RWPE2 (cell line): ENCODE measurements at regions not wholly inside any gene's neighbourhood (a gene's known extent, or its start where the extent isn't known, plus 50 kb on each side); places are given as distances from the start of the nearest gene placed in this dataset.

Experiments
- ATAC-seq: fragments of 200-7000 bp; cut with Tn5 transposase; 3 replicates; pipeline ENCODE4 v1.9.1; 2021; ENCODE audit warnings: low read depth
- DNase-seq: peaks from one replicate; pipeline ENCODE4 v3.0.0-alpha.2; 2020; ENCODE audit warnings: low spot score
- H3K27ac ChIP-seq: fragments of 450-650 bp; 2 replicates; pipeline ENCODE4 v1.5.1; 2017; ENCODE audit warnings: mild to moderate bottlenecking; ENCODE audit not compliant: poor library complexity, severe bottlenecking
- H3K27me3 ChIP-seq: fragments of 250-450 bp; sonication (Bioruptor Pico); 2 replicates; pipeline ENCODE4 v1.5.1; 2021; ENCODE audit warnings: mild to moderate bottlenecking, moderate library complexity; ENCODE audit not compliant: insufficient read depth, poor library complexity, severe bottlenecking
- H3K36me3 ChIP-seq: fragments of 250-450 bp; sonication (Bioruptor Pico); 2 replicates; pipeline ENCODE4 v1.5.1; 2020; ENCODE audit warnings: low read depth, mild to moderate bottlenecking, moderate library complexity
- H3K4me1 ChIP-seq: fragments of 250-450 bp; sonication (Bioruptor Pico); 2 replicates; pipeline ENCODE4 v1.5.1; 2021; ENCODE audit warnings: mild to moderate bottlenecking, moderate library complexity; ENCODE audit not compliant: insufficient read depth, poor library complexity, severe bottlenecking
- H3K4me3 ChIP-seq: fragments of 250-450 bp; sonication (Bioruptor Pico); 2 replicates; pipeline ENCODE4 v1.5.1; 2021; ENCODE audit warnings: mild to moderate bottlenecking, moderate library complexity; ENCODE audit not compliant: severe bottlenecking
- H3K9me3 ChIP-seq: fragments of 250-450 bp; sonication (Bioruptor Pico); 2 replicates; pipeline ENCODE4 v1.5.1; 2021; ENCODE audit warnings: mild to moderate bottlenecking, moderate library complexity; ENCODE audit not compliant: severe bottlenecking
- TF ChIP-seq, protein P1 (sequence below): fragments of 450-650 bp; IDR thresholded peaks from one replicate; pipeline ENCODE4 v1.5.1; 2017; ENCODE audit warnings: mild to moderate bottlenecking, moderate library complexity; ENCODE audit not compliant: poor library complexity, severe bottlenecking

DNA sequence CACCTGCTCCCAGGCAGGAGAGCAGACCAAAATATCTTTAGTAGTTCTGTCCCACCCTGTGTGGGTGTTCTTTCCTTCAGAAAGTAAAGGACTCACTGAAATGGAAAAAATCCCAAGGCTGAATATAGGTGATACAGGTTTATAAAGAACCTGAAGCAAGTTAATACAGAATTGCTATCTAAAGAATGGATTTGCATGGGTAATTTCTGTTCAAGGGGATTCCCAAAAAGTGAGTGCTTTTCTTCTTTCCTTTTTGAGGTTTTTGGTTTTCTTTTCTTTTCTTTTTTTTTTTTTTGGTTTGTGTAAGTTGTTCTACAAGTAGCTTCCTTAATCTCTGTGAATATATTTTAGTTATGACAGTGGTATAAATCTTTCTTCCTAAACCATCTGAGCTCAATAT lies 560.7 kb upstream of the BOD1L1 start:
- no peak for DNase-seq
- H3K27me3 ChIP-seq: no peaks in the 10 kb centered on the region
- H3K4me3 ChIP-seq: no peak overlapping the region
- no peaks in the 10 kb centered on the region for H3K9me3 ChIP-seq
- no peak for ATAC-seq
- no peak overlapping the region for H3K27ac ChIP-seq
- TF ChIP-seq, protein P1, sequence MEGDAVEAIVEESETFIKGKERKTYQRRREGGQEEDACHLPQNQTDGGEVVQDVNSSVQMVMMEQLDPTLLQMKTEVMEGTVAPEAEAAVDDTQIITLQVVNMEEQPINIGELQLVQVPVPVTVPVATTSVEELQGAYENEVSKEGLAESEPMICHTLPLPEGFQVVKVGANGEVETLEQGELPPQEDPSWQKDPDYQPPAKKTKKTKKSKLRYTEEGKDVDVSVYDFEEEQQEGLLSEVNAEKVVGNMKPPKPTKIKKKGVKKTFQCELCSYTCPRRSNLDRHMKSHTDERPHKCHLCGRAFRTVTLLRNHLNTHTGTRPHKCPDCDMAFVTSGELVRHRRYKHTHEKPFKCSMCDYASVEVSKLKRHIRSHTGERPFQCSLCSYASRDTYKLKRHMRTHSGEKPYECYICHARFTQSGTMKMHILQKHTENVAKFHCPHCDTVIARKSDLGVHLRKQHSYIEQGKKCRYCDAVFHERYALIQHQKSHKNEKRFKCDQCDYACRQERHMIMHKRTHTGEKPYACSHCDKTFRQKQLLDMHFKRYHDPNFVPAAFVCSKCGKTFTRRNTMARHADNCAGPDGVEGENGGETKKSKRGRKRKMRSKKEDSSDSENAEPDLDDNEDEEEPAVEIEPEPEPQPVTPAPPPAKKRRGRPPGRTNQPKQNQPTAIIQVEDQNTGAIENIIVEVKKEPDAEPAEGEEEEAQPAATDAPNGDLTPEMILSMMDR: no peak
- H3K36me3 ChIP-seq: no peaks in the 10 kb centered on the region
- no peaks in the 10 kb centered on the region for H3K4me1 ChIP-seq

DNA sequence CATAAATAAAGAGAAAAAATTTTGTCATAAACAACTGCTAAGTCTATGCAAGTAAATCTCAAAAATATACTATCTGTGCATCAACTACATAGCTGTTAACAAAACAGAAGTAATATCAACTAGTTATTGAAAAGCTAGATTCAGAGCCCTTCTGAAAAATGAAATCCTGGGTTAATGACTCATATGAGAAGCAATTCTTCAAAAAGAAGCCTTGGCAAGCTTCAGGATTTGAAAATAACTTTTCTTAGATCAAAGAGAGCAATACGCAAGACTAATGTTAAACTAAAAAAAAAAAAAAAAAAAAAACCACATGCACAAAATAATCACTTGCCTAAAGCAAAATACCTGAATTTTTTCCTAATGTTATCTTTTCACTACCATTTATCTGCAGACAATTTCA lies 566.1 kb upstream of the BOD1L1 start:
- TF ChIP-seq, protein P1: no peak
- Histone ChIP-seq H3K9me3 (no peaks in the 10 kb centered on the region), H3K27me3 (no peaks in the 10 kb centered on the region), H3K4me3 (no peak overlapping the region), H3K27ac (no peak overlapping the region), H3K4me1 (no peaks in the 10 kb centered on the region), H3K36me3 (no peaks in the 10 kb centered on the region)
- ATAC-seq (no peak), DNase-seq (no peak)

DNA sequence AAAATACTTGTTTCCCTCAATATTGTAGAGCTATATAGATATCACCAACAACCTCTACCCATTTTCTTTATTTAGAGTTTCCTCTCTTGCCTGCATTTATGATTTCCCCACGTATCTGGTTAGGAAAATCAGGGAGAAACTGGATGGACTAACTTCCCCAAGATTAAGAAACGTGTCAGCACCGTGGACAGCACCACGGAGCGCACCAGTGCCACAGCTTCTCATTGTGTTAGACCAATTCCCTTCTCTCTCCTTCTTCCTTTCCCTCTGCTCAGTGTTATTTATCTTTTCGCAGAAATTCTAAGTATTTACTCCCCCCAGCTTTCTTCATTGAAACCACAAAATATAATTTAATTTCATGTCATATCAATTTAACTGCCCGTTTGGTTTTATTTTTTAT lies 568.6 kb upstream of the BOD1L1 start:
- Histone ChIP-seq H3K27me3 (no peaks in the 10 kb centered on the region), H3K9me3 (no peaks in the 10 kb centered on the region), H3K36me3 (no peaks in the 10 kb centered on the region), H3K4me1 (no peaks in the 10 kb centered on the region), H3K4me3 (no peak overlapping the region), H3K27ac (no peak overlapping the region)
- ATAC-seq (peak; percentile 60; the same call in 2 of the 3 replicates), DNase-seq (no peak)
- TF ChIP-seq, protein P1: no peak

DNA sequence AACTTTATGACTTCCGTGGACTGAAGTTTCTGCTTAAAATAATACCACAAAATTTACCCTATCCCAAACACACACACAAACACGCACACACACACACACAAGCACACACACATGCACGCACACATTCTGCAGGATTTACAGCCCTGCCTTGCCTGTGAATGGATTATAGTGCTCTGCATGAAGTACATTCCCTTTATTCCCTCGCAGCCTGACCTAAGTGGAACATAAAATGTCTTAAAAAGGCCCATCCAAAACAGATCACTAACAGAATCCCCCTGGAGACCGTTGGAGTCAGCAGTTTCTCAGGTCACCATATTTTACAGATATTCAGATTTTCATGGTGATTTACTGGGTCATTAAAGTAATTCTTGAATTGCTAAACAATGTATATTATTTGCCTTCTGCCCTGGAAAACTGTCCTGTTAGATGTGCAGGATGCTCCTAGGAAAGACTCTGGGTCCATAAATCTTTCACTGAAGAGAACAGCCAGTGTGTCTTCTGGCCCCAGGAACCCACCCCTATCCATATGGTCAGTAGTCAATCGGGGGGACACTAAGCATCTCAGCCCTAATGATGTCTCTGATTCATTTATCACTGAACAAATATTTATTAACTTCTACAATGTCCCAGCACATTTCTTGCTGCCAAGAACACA lies 587.7 kb upstream of the BOD1L1 start:
- Histone ChIP-seq H3K9me3 (no peaks in the 10 kb centered on the region), H3K4me1 (no peaks in the 10 kb centered on the region), H3K27ac (no peak overlapping the region), H3K27me3 (no peaks in the 10 kb centered on the region), H3K4me3 (no peak overlapping the region), H3K36me3 (no peaks in the 10 kb centered on the region)
- no peak for DNase-seq
- TF ChIP-seq, protein P1: no peak
- ATAC-seq: no peak

DNA sequence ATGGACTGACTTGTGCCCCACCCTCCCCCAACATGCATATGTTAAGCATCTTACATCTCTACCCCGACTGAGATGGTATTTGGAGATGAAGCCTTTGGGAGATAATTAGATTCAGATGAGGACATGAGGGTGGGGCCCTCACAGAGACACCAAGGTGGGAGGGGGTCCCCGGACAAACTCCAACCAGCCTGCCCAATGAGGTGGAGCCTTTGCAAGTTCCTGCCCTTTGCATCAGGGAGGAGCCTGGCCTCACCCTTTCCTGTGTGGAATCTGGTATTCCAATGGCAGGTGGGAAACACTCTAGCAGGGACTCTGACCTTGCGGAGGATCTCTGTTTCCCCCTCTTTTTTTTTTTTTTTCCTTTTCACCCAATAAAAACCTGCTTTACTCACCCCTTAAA lies 589.9 kb upstream of the BOD1L1 start:
- ATAC-seq (no peak), DNase-seq (no peak)
- H3K4me3 ChIP-seq: no peak overlapping the region
- H3K9me3 ChIP-seq: no peaks in the 10 kb centered on the region
- H3K27ac ChIP-seq: no peak overlapping the region
- no peaks in the 10 kb centered on the region for H3K36me3 ChIP-seq
- H3K4me1 ChIP-seq: no peaks in the 10 kb centered on the region
- no peaks in the 10 kb centered on the region for H3K27me3 ChIP-seq
- TF ChIP-seq, protein P1: no peak
